Activated CD4-positive, alpha-beta memory T cell treated with anti-CD3 and anti-CD28 coated beads for 36 hours (primary cell): ENCODE measurements at regions not wholly inside any gene's neighbourhood (a gene's known extent, or its start where the extent isn't known, plus 50 kb on each side); places are given as distances from the start of the nearest gene placed in this dataset.

ENCODE experiments used
- CTCF ChIA-PET: fragments of 350-600 bp; sonication (Branson Sonifier 250); formaldehyde crosslinking; loops from one replicate; lab custom pipeline; 2021; ENCODE audit warnings: antibody characterized with exemption, inconsistent platforms; lab: Charles Lee
- POLR2A ChIA-PET: fragments of 350-600 bp; sonication (Branson Sonifier 250); formaldehyde crosslinking; loops from one replicate; lab custom pipeline; 2021; ENCODE audit warnings: antibody characterized with exemption; lab: Charles Lee
- DNase-seq: peaks from one replicate; pipeline ENCODE4 v3.0.0-alpha.2; 2020
- H3K27ac Mint-ChIP-seq: one replicate; pipeline ENCODE4 v1.8.0; 2021; ENCODE audit warnings: mixed read lengths
- H3K27me3 Mint-ChIP-seq: one replicate; pipeline ENCODE4 v1.8.0; 2021; ENCODE audit warnings: mixed read lengths
- H3K36me3 Mint-ChIP-seq: one replicate; pipeline ENCODE4 v1.8.0; 2021; ENCODE audit warnings: mixed read lengths
- H3K4me1 Mint-ChIP-seq: one replicate; pipeline ENCODE4 v1.8.0; 2021; ENCODE audit warnings: low read depth, mixed read lengths
- H3K4me3 Mint-ChIP-seq: one replicate; pipeline ENCODE4 v1.8.0; 2021; ENCODE audit warnings: mild to moderate bottlenecking, mixed read lengths
- H3K9me3 Mint-ChIP-seq: one replicate; pipeline ENCODE4 v1.8.0; 2021; ENCODE audit warnings: mixed read lengths
- intact Hi-C: fragments of 100-400 bp; cut with micrococcal nuclease; formaldehyde crosslinking; loops from one replicate; pipeline ENCODE4 v1.15.1; 2023

- no peak overlapping the region for H3K27ac Mint-ChIP-seq
- no peak overlapping the region for H3K4me3 Mint-ChIP-seq
- ChIA-PET POLR2A (no interaction called here), CTCF (no interaction called here)
- no peak for DNase-seq
- intact Hi-C loops = no loop called here
- no peaks in the 10 kb centered on the region for H3K4me1 Mint-ChIP-seq
- no peaks in the 10 kb centered on the region for H3K9me3 Mint-ChIP-seq
- no peaks in the 10 kb centered on the region for H3K36me3 Mint-ChIP-seq
- no peaks in the 10 kb centered on the region for H3K27me3 Mint-ChIP-seq
Observed at GRCh38 chr11:81932303-81932702, 801.4 kb downstream of the FAM181B start.

DNA sequence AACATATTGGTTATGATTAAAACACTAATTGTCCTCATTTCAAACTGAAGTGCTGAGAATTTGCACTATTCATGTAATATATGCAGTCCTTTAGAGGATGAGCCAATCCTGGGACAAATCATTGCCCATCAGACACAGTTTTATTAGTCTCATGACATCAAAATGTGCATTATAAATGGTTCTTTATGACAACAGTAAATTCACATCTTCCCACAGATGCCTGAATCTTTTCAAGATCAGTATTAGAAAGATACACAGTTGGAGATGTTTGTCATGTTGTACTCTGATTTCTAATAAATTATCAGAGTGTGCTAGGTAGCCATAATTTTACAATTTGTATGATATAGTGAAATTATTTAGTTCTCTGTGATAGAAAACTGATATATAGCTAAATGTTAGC lies 813.5 kb downstream of the FAM181B start:
- Mint-ChIP-seq H3K9me3 (no peaks in the 10 kb centered on the region), H3K4me3 (no peak overlapping the region), H3K36me3 (no peaks in the 10 kb centered on the region), H3K27ac (no peak overlapping the region), H3K27me3 (no peaks in the 10 kb centered on the region), H3K4me1 (no peaks in the 10 kb centered on the region)
- POLR2A ChIA-PET = no interaction called here
- intact Hi-C loops = no loop called here
- CTCF ChIA-PET = interaction anchor here (1.4 kb wide), 1 partner anchor 10 kb away, joined by 3 read pairs; no protein-coding TSS in a partner anchor
- no peak for DNase-seq

GRCh38 chr11:81916451-81916850 lies 817.2 kb downstream of the FAM181B start:
- no peaks in the 10 kb centered on the region for H3K27me3 Mint-ChIP-seq
- intact Hi-C loops = no loop called here
- H3K9me3 Mint-ChIP-seq = no peaks in the 10 kb centered on the region
- H3K36me3 Mint-ChIP-seq = no peaks in the 10 kb centered on the region
- POLR2A ChIA-PET = no interaction called here
- no peak for DNase-seq
- CTCF ChIA-PET = no interaction called here
- no peak overlapping the region for H3K4me3 Mint-ChIP-seq
- H3K4me1 Mint-ChIP-seq = no peaks in the 10 kb centered on the region
- H3K27ac Mint-ChIP-seq = no peak overlapping the region

DNA sequence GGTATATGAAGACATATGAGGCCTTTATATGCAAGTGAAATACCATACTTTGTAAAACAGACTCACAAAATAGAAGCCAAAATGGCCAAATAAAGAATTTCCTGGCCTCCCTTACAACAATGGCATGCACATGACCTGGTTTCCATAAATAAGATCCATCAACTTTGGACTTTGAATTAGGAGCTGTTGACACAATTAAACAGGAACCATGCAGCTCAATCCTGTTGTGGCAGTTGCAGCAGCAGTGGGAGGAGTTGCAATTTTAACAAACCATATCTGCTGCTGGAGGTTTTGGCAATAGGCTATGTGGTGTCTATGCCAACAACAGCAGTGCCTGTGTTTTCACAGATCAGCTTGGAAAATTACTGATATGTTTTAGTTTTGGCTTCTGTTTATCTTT lies 818.6 kb downstream of the FAM181B start:
- POLR2A ChIA-PET = no interaction called here
- H3K4me3 Mint-ChIP-seq = no peak overlapping the region
- H3K27me3 Mint-ChIP-seq = no peaks in the 10 kb centered on the region
- CTCF ChIA-PET = no interaction called here
- no peaks in the 10 kb centered on the region for H3K4me1 Mint-ChIP-seq
- H3K9me3 Mint-ChIP-seq = no peaks in the 10 kb centered on the region
- intact Hi-C loops = no loop called here
- H3K36me3 Mint-ChIP-seq = no peaks in the 10 kb centered on the region
- H3K27ac Mint-ChIP-seq = no peak overlapping the region
- no peak for DNase-seq

DNA sequence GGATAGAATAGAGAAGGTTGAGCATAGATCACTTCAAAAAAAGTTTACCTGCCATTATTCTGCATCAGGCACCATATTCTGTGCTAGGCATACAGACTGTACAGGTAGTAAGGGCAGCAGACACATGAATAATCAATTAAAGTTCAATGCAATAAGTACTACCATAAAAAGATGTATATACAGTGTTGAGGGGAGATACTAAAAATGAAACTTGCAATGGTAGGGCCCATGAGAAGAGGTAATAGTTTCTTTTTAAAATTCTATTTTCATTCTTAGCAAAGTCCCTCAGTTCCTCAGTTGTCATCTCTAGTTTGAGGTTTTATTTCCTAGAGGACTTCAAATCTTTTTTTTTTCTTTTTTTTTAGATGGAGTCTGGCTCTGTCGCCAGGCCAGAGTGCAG lies 819.9 kb downstream of the FAM181B start:
- DNase-seq = no peak
- no peaks in the 10 kb centered on the region for H3K9me3 Mint-ChIP-seq
- no peaks in the 10 kb centered on the region for H3K27me3 Mint-ChIP-seq
- POLR2A ChIA-PET = no interaction called here
- no peak overlapping the region for H3K4me3 Mint-ChIP-seq
- H3K36me3 Mint-ChIP-seq = no peaks in the 10 kb centered on the region
- CTCF ChIA-PET = no interaction called here
- no peaks in the 10 kb centered on the region for H3K4me1 Mint-ChIP-seq
- intact Hi-C loops = no loop called here
- no peak overlapping the region for H3K27ac Mint-ChIP-seq

- H3K9me3 Mint-ChIP-seq = no peaks in the 10 kb centered on the region
- H3K27ac Mint-ChIP-seq = no peak overlapping the region
- CTCF ChIA-PET = no interaction called here
- no peak for DNase-seq
- H3K4me3 Mint-ChIP-seq = no peak overlapping the region
- POLR2A ChIA-PET = no interaction called here
- intact Hi-C loops = no loop called here
- no peaks in the 10 kb centered on the region for H3K27me3 Mint-ChIP-seq
- H3K36me3 Mint-ChIP-seq = no peaks in the 10 kb centered on the region
- no peaks in the 10 kb centered on the region for H3K4me1 Mint-ChIP-seq
Observed at GRCh38 chr11:81907996-81908395, 825.7 kb downstream of the FAM181B start.

GRCh38 chr11:81899156-81899555 lies 834.5 kb downstream of the FAM181B start:
- no peaks in the 10 kb centered on the region for H3K4me1 Mint-ChIP-seq
- H3K36me3 Mint-ChIP-seq = no peaks in the 10 kb centered on the region
- ChIA-PET POLR2A (no interaction called here), CTCF (no interaction called here)
- no peak overlapping the region for H3K27ac Mint-ChIP-seq
- no peak for DNase-seq
- no peaks in the 10 kb centered on the region for H3K9me3 Mint-ChIP-seq
- peaks cover 2% of the 10 kb centered on the region for H3K27me3 Mint-ChIP-seq
- H3K4me3 Mint-ChIP-seq = no peak overlapping the region
- intact Hi-C loops = no loop called here

DNA sequence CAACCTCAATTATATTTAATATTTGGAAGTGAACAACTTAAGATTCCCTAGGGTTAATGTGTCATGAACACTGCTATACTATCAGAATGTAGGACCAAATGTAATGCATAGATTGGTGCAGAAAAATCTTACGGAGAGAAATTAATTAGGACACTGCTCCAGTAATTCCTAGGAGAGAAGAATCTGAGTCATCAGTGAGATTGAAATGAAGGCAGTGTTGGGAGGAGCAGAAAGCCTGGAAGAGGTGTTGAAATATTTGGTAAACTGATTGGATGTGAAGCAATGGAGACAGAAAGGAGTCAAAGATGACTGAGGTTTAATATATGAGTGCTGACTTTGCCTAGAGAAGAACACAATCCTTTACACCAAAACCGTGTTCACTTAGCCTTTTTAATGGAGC lies 836.0 kb downstream of the FAM181B start:
- H3K36me3 Mint-ChIP-seq = no peaks in the 10 kb centered on the region
- no peaks in the 10 kb centered on the region for H3K9me3 Mint-ChIP-seq
- POLR2A ChIA-PET = no interaction called here
- no peak for DNase-seq
- H3K4me1 Mint-ChIP-seq = no peaks in the 10 kb centered on the region
- no peak overlapping the region for H3K27ac Mint-ChIP-seq
- no peak overlapping the region for H3K4me3 Mint-ChIP-seq
- intact Hi-C loops = no loop called here
- peaks cover 2% of the 10 kb centered on the region for H3K27me3 Mint-ChIP-seq
- CTCF ChIA-PET = no interaction called here

DNA sequence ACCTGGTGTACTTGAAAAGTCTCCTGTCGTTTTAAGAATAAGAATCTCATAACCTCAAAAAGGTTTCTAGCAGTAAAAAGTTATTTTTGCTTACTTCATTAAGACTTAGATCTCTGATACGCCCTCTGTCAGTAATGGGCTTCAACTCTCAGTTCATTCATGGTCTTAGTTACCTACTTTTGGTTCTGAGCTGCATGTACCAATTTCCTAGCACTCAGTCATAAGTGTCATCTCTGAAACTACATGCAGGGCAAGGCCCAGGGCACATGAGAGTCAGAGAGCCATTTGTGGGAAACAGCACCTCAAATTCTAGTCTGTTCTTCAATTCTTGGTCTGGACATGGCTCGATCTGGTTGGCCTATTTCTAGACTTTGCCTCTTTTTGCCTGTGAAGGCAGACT lies 838.4 kb downstream of the FAM181B start:
- H3K36me3 Mint-ChIP-seq = no peaks in the 10 kb centered on the region
- ChIA-PET CTCF (no interaction called here), POLR2A (no interaction called here)
- H3K4me1 Mint-ChIP-seq = no peaks in the 10 kb centered on the region
- H3K9me3 Mint-ChIP-seq = peaks cover 1% of the 10 kb centered on the region
- H3K4me3 Mint-ChIP-seq = no peak overlapping the region
- DNase-seq = no peak
- no peak overlapping the region for H3K27ac Mint-ChIP-seq
- H3K27me3 Mint-ChIP-seq = no peaks in the 10 kb centered on the region
- intact Hi-C loops = no loop called here

DNA sequence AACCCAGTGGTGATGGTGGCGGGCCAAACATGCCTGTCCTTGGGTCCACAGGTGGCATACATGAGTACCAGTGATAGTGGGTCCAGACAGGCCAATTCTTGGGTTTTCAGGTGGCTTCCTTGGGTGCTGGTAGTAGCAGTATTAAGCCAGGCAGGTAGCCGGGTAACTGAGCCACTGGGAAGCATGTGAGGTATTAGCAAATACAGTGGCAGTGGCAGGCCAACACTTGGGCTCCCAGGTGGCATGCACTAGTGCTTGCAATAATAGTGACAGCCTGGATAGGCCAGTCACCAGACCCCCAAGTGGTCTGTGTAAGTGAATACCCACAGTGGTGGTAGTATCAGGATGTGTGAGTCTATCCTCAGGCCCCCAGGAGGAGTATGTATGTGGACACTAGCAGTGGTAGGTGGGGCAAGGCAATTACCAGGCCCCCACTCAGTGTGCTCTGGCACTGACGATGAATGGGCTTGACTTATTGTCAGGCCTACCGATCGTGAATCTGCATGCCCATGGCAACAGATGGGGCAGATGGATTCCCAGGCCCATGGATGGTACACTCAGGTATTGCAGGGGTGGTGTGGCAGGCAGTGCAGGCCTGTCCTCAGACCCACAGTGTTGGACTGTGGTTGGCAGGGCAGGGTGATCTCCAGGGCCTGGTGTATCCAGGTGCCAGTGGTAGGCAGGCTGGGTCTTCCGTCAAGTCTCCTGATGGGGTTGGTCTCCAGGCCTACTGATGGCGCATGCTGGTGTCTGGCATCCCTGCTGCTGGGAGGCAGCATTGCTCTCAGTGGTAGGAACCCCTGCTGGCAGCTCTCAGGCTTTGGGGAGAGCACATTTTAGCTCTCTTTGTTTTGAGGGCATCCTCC lies 840.7 kb downstream of the FAM181B start:
- intact Hi-C loops = no loop called here
- CTCF ChIA-PET = no interaction called here
- Mint-ChIP-seq H3K36me3 (peaks cover 2% of the 10 kb centered on the region), H3K9me3 (peaks cover 10% of the 10 kb centered on the region), H3K4me1 (no peaks in the 10 kb centered on the region), H3K27me3 (no peaks in the 10 kb centered on the region), H3K27ac (no peak overlapping the region), H3K4me3 (no peak overlapping the region)
- POLR2A ChIA-PET = no interaction called here
- DNase-seq = no peak

DNA sequence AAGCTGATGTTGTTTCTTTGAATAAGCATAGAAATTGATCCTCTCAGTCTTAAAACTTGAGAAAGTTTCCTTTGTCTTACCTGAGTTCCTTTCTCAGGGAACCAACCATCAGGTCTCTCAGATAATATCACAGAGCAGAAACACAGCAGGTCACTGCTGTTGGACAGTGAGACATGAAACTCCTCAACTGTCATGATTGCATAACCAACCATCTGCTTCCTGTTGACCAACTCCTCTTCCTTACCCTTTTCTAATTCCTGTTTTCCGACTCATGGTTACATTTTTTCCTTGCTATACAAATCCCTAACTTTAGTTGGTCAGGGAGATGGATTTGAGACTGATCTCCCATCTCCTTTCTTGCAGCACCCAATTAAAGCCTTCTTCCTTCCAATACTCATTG lies 845.3 kb downstream of the FAM181B start:
- H3K4me3 Mint-ChIP-seq = no peak overlapping the region
- ChIA-PET CTCF (no interaction called here), POLR2A (no interaction called here)
- peaks cover 9% of the 10 kb centered on the region for H3K4me1 Mint-ChIP-seq
- DNase-seq = no peak
- H3K27me3 Mint-ChIP-seq = no peaks in the 10 kb centered on the region
- H3K27ac Mint-ChIP-seq = no peak overlapping the region
- peaks cover 2% of the 10 kb centered on the region for H3K36me3 Mint-ChIP-seq
- intact Hi-C loops = no loop called here
- peaks cover 10% of the 10 kb centered on the region for H3K9me3 Mint-ChIP-seq

GRCh38 chr11:81887671-81888070 lies 846.0 kb downstream of the FAM181B start:
- H3K36me3 Mint-ChIP-seq = peaks cover 2% of the 10 kb centered on the region
- POLR2A ChIA-PET = no interaction called here
- CTCF ChIA-PET = no interaction called here
- H3K9me3 Mint-ChIP-seq = peaks cover 10% of the 10 kb centered on the region
- no peak overlapping the region for H3K4me3 Mint-ChIP-seq
- peaks cover 9% of the 10 kb centered on the region for H3K4me1 Mint-ChIP-seq
- H3K27me3 Mint-ChIP-seq = no peaks in the 10 kb centered on the region
- DNase-seq = no peak
- no peak overlapping the region for H3K27ac Mint-ChIP-seq
- intact Hi-C loops = no loop called here
